NCI-H2227 (cell line): ENCODE measurements at regions not wholly inside any gene's neighbourhood (a gene's known extent, or its start where the extent isn't known, plus 50 kb on each side); places are given as distances from the start of the nearest gene placed in this dataset.
"Not testable (repeated sequence)": the region's sequence is repeated elsewhere in the genome, so short reads cannot be mapped to it uniquely, and the experiment has no call there.

Experiments
- DNase-seq: peaks from one replicate; lab custom pipeline; 2025; ENCODE audit not compliant: unreplicated experiment; lab: John Stamatoyannopoulos, UW

GRCh38 chr1:213415691-213416380 lies 364.8 kb downstream of the RPS6KC1 start:
- DNase-seq, result no peak

GRCh38 chr1:213416461-213417224 lies 365.6 kb downstream of the RPS6KC1 start:
- no peak for DNase-seq

- DNase-seq, result no peak
These were observed 366.3 kb downstream of the RPS6KC1 start for GRCh38 chr1:213417225-213417820.

- DNase-seq, result no peak
These were observed 366.8 kb downstream of the RPS6KC1 start for GRCh38 chr1:213417846-213418245.

- DNase-seq, result no peak
These were observed 367.4 kb downstream of the RPS6KC1 start for GRCh38 chr1:213418268-213419071.

GRCh38 chr1:213419401-213420030 lies 368.5 kb downstream of the RPS6KC1 start:
- no peak for DNase-seq

- DNase-seq, result not testable (repeated sequence)
These were observed 370.1 kb downstream of the RPS6KC1 start for GRCh38 chr1:213421178-213421577.

GRCh38 chr1:213423041-213423440 lies 372.0 kb downstream of the RPS6KC1 start:
- DNase-seq, result no peak

GRCh38 chr1:213423605-213424004 lies 372.6 kb downstream of the RPS6KC1 start:
- no peak for DNase-seq

GRCh38 chr1:213425376-213426030 lies 374.5 kb downstream of the RPS6KC1 start:
- DNase-seq, result no peak

- DNase-seq, result no peak
These were observed 378.6 kb downstream of the RPS6KC1 start for GRCh38 chr1:213429642-213430041.

- DNase-seq, result no peak
These were observed 384.7 kb downstream of the RPS6KC1 start for GRCh38 chr1:213435715-213436114.

GRCh38 chr1:213438339-213438738 lies 387.3 kb downstream of the RPS6KC1 start:
- DNase-seq, result no peak

- no peak for DNase-seq
These were observed 388.7 kb downstream of the RPS6KC1 start for GRCh38 chr1:213439703-213440102.

GRCh38 chr1:213440766-213441165 lies 389.7 kb downstream of the RPS6KC1 start:
- DNase-seq, result no peak

GRCh38 chr1:213443415-213443814 lies 392.4 kb downstream of the RPS6KC1 start:
- no peak for DNase-seq

- no peak for DNase-seq
These were observed 393.2 kb downstream of the RPS6KC1 start for GRCh38 chr1:213444224-213444623.

GRCh38 chr1:213446496-213446895 lies 395.5 kb downstream of the RPS6KC1 start:
- no peak for DNase-seq

GRCh38 chr1:213448360-213448759 lies 397.3 kb downstream of the RPS6KC1 start:
- DNase-seq, result no peak

GRCh38 chr1:213448776-213449175 lies 397.7 kb downstream of the RPS6KC1 start:
- no peak for DNase-seq
